Fibroblast of gingiva (primary cell): ENCODE measurements at regions not wholly inside any gene's neighbourhood (a gene's known extent, or its start where the extent isn't known, plus 50 kb on each side); places are given as distances from the start of the nearest gene placed in this dataset.

Experiments used
- DNase-seq: peaks from one replicate; pipeline ENCODE4 v3.0.0-alpha.2; 2011; ENCODE audit warnings: low read depth

DNA sequence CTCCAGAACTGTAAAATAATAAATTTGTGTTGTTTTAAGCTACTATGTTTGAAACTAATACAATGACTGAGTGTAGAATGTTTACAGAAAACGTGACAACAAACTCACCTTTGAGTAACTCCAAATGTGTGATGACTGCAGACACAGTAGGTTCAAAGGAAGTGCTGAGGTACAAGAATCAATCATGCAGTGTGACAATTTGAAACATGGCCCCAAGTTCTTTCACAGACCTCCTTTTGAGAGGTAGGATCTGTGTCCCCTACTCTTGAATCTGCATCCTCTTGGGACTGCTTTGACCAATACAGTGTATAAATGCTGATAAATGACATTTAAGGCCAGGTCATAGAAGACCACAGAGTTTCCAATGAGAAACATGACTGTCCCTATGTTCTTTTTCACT lies 667.7 kb upstream of the DIPK2B start:
- no peak for DNase-seq

GRCh38 chrX:45862801-45863200 lies 662.1 kb upstream of the DIPK2B start:
- DNase-seq = no peak

GRCh38 chrX:45860450-45860849 lies 659.8 kb upstream of the DIPK2B start:
- no peak for DNase-seq

- no peak for DNase-seq
Observed at GRCh38 chrX:45859407-45859806, 658.7 kb upstream of the DIPK2B start.

DNA sequence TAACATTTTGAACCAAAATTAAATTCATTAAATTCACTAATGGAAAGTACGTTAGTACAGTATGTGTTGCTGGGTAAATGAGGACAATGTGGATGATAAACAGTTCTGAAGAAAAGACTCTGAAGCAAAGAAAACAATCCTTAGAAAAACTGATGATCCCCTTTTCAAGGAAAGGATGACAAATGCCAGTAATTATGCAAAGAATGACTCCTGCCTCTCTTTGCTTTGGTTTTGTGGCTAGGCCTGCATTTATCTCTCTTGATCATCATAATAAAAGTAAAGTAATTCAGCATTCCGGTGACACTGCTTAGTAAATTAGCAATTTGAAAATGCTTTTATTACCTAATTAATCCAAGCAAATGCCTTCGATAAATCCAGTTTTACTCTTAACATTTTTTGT lies 652.2 kb upstream of the DIPK2B start:
- no peak for DNase-seq

GRCh38 chrX:45851434-45851991 lies 650.8 kb upstream of the DIPK2B start:
- DNase-seq = peak; percentile 9

DNA sequence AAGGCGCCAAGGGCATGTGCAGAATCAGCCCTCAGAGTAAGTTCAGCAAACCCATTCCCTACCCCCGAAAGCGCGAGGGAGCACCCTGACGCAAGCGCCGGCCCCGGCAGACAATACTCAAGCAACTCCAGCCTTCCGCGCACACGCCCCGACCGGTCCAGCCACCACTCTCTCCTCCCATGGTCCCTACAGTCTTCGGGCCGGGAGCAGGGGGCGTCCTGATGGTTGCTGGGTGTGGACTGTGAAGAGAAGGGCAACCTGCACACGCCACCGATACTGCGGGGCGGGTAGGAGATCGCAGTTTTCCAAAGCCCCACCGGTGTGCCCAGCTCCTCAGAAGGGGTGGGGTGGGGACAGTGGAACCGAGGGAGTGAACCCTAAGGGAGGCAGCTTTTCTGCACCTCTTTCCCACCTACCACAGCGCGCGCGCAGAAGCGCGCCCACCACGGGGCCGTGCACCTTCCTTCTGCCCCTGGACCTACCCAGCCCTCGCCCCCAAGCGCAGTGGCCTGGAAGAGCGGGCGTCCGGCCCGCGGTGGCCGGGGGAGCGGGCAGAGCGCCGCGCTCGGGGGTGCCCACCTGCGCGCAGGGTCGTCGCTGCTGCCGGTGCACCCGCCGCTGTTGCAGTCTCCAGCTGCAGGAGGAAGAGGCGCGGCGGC lies 650.2 kb upstream of the DIPK2B start:
- DNase-seq = peak; percentile 26

GRCh38 chrX:45850197-45850774 lies 649.6 kb upstream of the DIPK2B start:
- DNase-seq = peak; percentile 1

DNA sequence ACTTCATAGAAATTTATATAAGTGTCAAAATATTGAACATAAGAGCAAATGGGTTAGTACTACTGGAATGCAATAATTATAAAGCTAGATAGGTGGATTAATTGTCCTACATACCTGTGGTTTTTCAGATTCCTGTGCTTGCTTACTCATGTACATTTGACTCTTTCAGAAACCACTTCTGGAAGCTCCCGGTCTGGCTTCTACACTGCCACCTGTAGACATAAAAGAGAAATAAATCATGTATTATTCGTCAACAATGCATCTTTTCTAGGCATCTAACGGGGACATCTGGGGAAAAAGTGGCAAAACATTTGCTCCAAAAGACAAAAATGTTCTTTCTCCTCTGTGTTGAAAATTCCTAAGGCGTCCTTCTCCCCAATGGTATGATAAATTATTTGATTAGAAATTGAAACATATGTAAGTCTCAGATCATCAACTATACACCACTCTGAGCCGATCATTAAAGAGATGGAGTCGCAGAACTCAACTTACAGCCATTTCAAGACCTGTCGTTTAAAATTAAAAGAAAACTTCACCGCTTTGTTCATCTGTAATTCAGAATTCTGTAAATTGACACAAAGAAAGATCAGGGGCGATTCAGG lies 648.7 kb upstream of the DIPK2B start:
- peak; percentile 72 for DNase-seq

DNA sequence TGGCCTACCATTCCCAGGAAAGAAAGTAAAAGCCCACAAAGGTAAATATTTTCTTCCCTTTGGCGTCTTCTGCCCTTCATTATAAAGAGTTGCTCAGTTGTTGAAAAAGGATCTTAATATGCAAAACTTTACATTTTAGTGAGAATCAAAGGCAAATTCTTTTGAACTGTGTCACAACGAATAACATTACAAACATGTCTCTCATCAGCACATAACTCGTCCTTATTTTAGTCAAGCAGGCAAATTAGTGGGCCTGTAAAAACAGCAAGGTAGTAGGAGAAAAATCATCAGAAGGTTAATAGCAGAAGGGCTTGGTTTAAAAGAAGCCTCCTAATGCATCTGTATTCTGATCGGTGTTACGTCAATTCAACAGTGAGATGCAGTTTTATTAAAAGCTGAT lies 647.3 kb upstream of the DIPK2B start:
- DNase-seq = no peak

- no peak for DNase-seq
Observed at GRCh38 chrX:45846328-45846727, 645.7 kb upstream of the DIPK2B start.

- DNase-seq = no peak
Observed at GRCh38 chrX:45845142-45845541, 644.5 kb upstream of the DIPK2B start.

- DNase-seq = peak; percentile 2
Observed at GRCh38 chrX:45843518-45843917, 642.8 kb upstream of the DIPK2B start.

DNA sequence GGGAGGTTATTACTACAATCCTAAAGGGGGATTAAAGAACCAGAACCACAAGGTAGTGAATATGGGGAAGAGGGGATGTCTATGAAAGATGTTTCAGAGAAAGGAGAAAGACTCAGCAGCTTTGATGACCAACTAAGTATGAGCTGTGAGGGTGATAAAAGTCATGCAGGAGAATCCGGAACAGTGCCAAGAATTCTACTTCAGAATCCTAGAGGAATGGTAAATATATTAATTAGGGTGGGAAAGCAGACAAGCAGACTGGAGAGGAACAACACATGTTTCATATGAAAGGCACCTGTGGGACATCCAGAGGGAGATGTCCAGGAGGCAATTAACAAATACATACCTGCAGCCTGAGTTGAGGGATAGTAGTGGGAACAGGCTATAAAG lies 642.2 kb upstream of the DIPK2B start:
- no peak for DNase-seq

- no peak for DNase-seq
Observed at GRCh38 chrX:45842207-45842925, 641.7 kb upstream of the DIPK2B start.

DNA sequence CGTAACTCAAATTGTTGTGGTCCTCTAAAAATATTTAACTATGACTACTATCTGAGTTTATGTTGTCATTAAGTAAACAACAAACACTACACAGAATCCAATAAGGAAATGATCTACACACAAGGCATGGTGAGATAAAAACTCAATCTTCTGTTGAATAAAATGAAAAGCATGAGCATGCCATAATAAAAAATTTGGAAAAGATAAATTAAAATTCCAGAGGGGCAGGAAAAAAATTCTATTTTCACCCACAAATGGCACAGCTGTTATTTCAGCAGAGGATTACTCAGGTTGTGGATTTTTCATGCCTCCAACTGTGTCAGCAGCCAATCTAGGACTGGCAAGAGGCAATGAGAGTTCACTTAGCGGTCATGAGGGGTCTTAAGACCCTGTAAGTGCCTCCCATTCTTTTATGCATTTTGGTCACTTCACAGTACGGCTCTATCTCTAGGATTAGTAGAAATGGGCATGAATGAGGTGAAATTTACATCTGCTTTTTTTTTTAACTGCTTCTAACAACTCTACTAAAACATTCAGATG lies 639.8 kb upstream of the DIPK2B start:
- no peak for DNase-seq

DNA sequence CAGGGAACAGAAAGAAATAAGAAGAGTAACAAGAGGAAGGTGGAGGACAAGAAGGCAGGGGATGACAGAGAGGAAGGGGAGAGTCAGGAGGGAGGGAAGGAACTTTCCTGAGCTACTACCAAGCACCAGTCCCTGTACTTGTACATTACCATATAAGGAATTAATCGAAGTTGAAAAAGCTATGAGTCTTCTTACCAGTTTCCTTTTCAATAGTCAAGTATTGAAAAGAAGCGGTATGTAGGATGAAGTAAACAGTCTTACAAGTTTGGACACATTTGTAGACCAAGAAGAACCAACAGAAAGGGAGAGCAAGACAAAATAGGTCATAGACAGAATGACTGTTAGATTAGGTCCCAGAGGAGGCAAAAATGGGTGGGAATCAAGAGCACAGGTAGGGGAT lies 629.7 kb upstream of the DIPK2B start:
- no peak for DNase-seq

DNA sequence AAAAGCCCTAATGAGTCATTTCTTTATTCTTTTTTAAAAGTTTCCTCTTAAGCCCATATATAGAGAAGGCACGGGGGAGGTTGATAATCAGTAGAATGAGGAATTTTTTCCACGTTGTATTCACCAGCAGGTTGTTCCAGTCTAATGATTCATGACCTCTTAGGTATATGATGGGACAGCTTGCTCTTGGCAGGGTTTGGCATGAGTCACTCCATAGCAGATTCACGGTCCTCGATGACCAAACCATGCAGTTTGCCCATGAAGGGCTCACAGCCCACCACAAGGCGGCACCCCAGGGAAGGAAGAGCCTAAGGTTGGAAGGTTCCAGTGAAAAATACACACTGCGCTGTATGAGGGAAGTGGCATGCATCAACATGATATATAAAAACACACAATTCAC lies 623.8 kb upstream of the DIPK2B start:
- peak; percentile 82 for DNase-seq

DNA sequence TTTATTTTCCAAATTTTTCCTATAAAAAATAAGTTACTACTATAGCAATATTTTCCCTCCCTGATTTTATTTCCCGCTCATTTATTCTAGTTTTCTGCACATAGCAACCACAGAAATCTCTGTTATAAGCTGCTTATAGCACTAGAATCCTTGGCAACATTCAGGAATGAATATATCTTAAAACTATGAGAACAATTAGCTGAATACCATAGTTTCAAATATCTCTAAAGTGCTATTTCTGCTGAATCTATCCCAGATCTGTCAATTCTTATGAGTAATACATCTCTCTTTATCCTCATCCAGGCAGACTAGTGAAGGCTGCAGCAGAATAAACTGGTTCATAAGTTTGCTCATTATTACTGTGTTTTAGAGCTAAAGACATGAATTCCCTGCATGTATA lies 622.9 kb upstream of the DIPK2B start:
- no peak for DNase-seq

- DNase-seq = peak; percentile 19
Observed at GRCh38 chrX:45822124-45822523, 621.4 kb upstream of the DIPK2B start.

- no peak for DNase-seq
Observed at GRCh38 chrX:45818913-45819312, 618.2 kb upstream of the DIPK2B start.

DNA sequence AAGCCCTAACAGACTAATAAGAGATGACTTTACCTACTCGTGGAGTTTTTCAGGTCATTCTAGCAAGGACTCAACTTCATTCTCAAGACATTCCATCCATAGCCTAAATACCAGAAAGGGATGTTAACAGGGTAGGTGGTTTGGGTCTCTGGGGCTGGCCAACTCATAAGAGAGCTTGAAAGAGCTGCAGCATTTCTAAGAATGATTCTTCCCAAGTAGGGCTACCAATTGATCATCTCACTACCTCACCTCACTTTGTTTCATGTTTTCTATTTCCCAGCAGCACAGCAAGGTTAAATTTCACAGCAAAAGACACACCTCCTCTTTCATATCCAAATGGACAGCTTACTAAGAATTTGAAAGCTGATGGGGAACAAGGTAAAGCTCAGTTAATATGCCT lies 614.8 kb upstream of the DIPK2B start:
- DNase-seq = no peak

DNA sequence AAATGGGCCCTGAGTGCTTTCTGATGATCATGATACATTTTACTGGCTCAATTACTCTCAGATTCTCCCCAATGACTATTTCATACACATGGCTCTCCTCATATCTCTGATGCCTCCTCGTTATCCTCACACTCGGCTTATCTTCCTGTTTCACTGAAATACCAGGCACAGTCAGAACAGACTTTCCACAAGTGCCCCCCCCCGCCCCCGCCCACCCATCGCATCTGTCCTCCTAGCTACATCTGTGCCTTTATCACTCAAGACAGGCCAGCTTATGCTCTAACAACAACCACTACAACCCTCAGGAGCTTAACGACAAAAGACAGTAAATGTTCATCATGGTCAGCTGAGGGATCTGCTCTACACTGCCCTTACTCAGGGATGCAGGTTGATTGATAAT lies 610.6 kb upstream of the DIPK2B start:
- DNase-seq = no peak
